ENCODE measurements at regions not wholly inside any gene's neighbourhood (a gene's known extent, or its start where the extent isn't known, plus 50 kb on each side); places are given as distances from the start of the nearest gene placed in this dataset.

- TF ChIP-seq POLR2A (IDR thresholded peaks at IDR 0.05) (no peak), CTCF (IDR thresholded peaks at IDR 0.05) (no peak)
Measured at GRCh38 chr4:126558596-126558995, 1074.2 kb upstream of the INTU start.
